CD4-positive, alpha-beta T cell (primary cell): ENCODE measurements at regions not wholly inside any gene's neighbourhood (a gene's known extent, or its start where the extent isn't known, plus 50 kb on each side); places are given as distances from the start of the nearest gene placed in this dataset.

ENCODE experiments used
- ATAC-seq: fragments of 200-7000 bp; cut with Tn5 transposase; one replicate; pipeline ENCODE4 v1.10.0; 2022; ENCODE audit warnings: mild to moderate bottlenecking; ENCODE audit not compliant: poor library complexity
- CTCF ChIA-PET: fragments of 350-600 bp; sonication (Branson Sonifier 250); formaldehyde crosslinking; loops from one replicate; lab custom pipeline; 2021; ENCODE audit warnings: antibody characterized with exemption, inconsistent platforms; lab: Charles Lee
- POLR2A ChIA-PET: fragments of 350-600 bp; sonication (Branson Sonifier 250); formaldehyde crosslinking; loops from one replicate; lab custom pipeline; 2021; ENCODE audit warnings: antibody characterized with exemption, inconsistent platforms; lab: Charles Lee
- DNase-seq, 14 experiments: peaks; one replicate each; pipeline ENCODE4 v3.0.0-alpha.2; 2013 to 2020; ENCODE audit warnings: mixed read lengths in 2 of 14
- H3K27ac ChIP-seq, 2 donors: one replicate each; pipeline versions ENCODE4 v1.5.1 to v1.7.0; 2013; ENCODE audit warnings: low read length in 2 of 2, low read depth in 1 of 2, mild to moderate bottlenecking in 1 of 2
- H3K27me3 ChIP-seq, 2 experiments: 1 replicate in 1 of 2; 2 replicates in 1 of 2; pipeline versions ENCODE4 v1.6.1 to v1.7.0; 2013; ENCODE audit warnings: low read length in 2 of 2, control low read depth in 1 of 2, mild to moderate bottlenecking in 1 of 2, moderate library complexity in 1 of 2; ENCODE audit not compliant: insufficient read depth in 2 of 2, control insufficient read depth in 1 of 2
- H3K36me3 ChIP-seq: one replicate; pipeline ENCODE4 v1.6.1; 2013; ENCODE audit warnings: low read length, control low read depth; ENCODE audit not compliant: insufficient read depth
- H3K4me1 ChIP-seq: one replicate; pipeline ENCODE4 v1.6.1; 2013; ENCODE audit warnings: low read length, control low read depth; ENCODE audit not compliant: insufficient read depth
- H3K4me3 ChIP-seq: one replicate; pipeline ENCODE4 v1.5.1; 2013; ENCODE audit warnings: mild to moderate bottlenecking, low read length, moderate library complexity
- H3K9me3 ChIP-seq, 2 experiments: 1 replicate in 1 of 2; 2 replicates in 1 of 2; pipeline versions ENCODE4 v1.6.1 to v1.7.0; 2013; ENCODE audit warnings: low read length in 2 of 2, mild to moderate bottlenecking in 2 of 2, control low read depth in 1 of 2, moderate library complexity in 1 of 2; ENCODE audit not compliant: control insufficient read depth in 1 of 2, insufficient read depth in 1 of 2
- H3K27ac Mint-ChIP-seq: one replicate; pipeline ENCODE4 v1.8.0; 2020; ENCODE audit warnings: mixed read lengths
- H3K27me3 Mint-ChIP-seq: one replicate; pipeline ENCODE4 v1.8.0; 2021; ENCODE audit warnings: mixed read lengths
- H3K36me3 Mint-ChIP-seq: one replicate; pipeline ENCODE4 v1.8.0; 2021; ENCODE audit warnings: low read depth, mixed read lengths
- H3K4me1 Mint-ChIP-seq: one replicate; pipeline ENCODE4 v1.8.0; 2021; ENCODE audit warnings: low read depth, mixed read lengths
- H3K4me3 Mint-ChIP-seq: one replicate; pipeline ENCODE4 v1.8.0; 2020; ENCODE audit warnings: mild to moderate bottlenecking, mixed read lengths
- H3K9me3 Mint-ChIP-seq: one replicate; pipeline ENCODE4 v1.8.0; 2020; ENCODE audit warnings: mixed read lengths
- CTCF ChIP-seq: fragments of 200-600 bp; IDR thresholded peaks from one replicate; pipeline ENCODE4 v1.8.0; 2022; ENCODE audit warnings: antibody characterized with exemption, mild to moderate bottlenecking
- intact Hi-C, 2 experiments: fragments of 100-400 bp; cut with DNase I in 1 of 2; cut with micrococcal nuclease in 1 of 2; formaldehyde crosslinking; loops; one replicate each; pipeline versions ENCODE4 v1.15.1 to v1.9.0; 2023 to 2025; cut with DNase I, micrococcal nuclease

GRCh38 chr5:17785774-17786173 lies 151.5 kb downstream of the TAF11L14 start:
- no peaks in the 10 kb centered on the region for H3K36me3 ChIP-seq
- no peak overlapping the region for H3K4me3 Mint-ChIP-seq
- no peaks in the 10 kb centered on the region for H3K4me1 ChIP-seq
- CTCF ChIA-PET = no interaction called here
- no peak overlapping the region for H3K27ac ChIP-seq
- H3K9me3 ChIP-seq = peaks cover 0 to 4% of the 10 kb centered on the region in 2 experiments
- ATAC-seq = no peak
- intact Hi-C loops = no loop called here
- no peak overlapping the region for H3K4me3 ChIP-seq
- DNase-seq = no peak
- H3K36me3 Mint-ChIP-seq = no peaks in the 10 kb centered on the region
- POLR2A ChIA-PET = no interaction called here
- H3K9me3 Mint-ChIP-seq = peaks cover 19% of the 10 kb centered on the region
- no peaks in the 10 kb centered on the region for H3K4me1 Mint-ChIP-seq
- H3K27me3 Mint-ChIP-seq = no peaks in the 10 kb centered on the region
- no peaks in the 10 kb centered on the region for H3K27me3 ChIP-seq
- no peak for TF ChIP-seq CTCF
- no peak overlapping the region for H3K27ac Mint-ChIP-seq

GRCh38 chr5:17788351-17788750 lies 154.1 kb downstream of the TAF11L14 start:
- Histone ChIP-seq H3K9me3 (peaks cover 0 to 4% of the 10 kb centered on the region in 2 experiments), H3K27me3 (no peaks in the 10 kb centered on the region), H3K4me3 (no peak overlapping the region), H3K27ac (no peak overlapping the region), H3K36me3 (no peaks in the 10 kb centered on the region), H3K4me1 (no peaks in the 10 kb centered on the region)
- ATAC-seq (no peak), DNase-seq (no peak)
- Mint-ChIP-seq H3K36me3 (no peaks in the 10 kb centered on the region), H3K9me3 (peaks cover 19% of the 10 kb centered on the region), H3K4me3 (no peak overlapping the region), H3K27me3 (no peaks in the 10 kb centered on the region), H3K27ac (no peak overlapping the region), H3K4me1 (no peaks in the 10 kb centered on the region)
- no peak for TF ChIP-seq CTCF
- intact Hi-C loops = no loop called here
- ChIA-PET POLR2A (no interaction called here), CTCF (no interaction called here)

GRCh38 chr5:17794201-17794600 lies 159.9 kb downstream of the TAF11L14 start:
- H3K9me3 Mint-ChIP-seq = peaks cover 23% of the 10 kb centered on the region
- CTCF ChIA-PET = no interaction called here
- no peak overlapping the region for H3K27ac Mint-ChIP-seq
- Histone ChIP-seq H3K36me3 (no peaks in the 10 kb centered on the region), H3K27ac (no peak overlapping the region), H3K9me3 (peaks cover 2 to 4% of the 10 kb centered on the region in 2 experiments), H3K4me1 (no peaks in the 10 kb centered on the region), H3K27me3 (no peaks in the 10 kb centered on the region), H3K4me3 (no peak overlapping the region)
- H3K4me1 Mint-ChIP-seq = no peaks in the 10 kb centered on the region
- POLR2A ChIA-PET = no interaction called here
- no peaks in the 10 kb centered on the region for H3K27me3 Mint-ChIP-seq
- DNase-seq (no peak), ATAC-seq (no peak)
- no peak overlapping the region for H3K4me3 Mint-ChIP-seq
- intact Hi-C loops = no loop called here
- no peaks in the 10 kb centered on the region for H3K36me3 Mint-ChIP-seq
- no peak for TF ChIP-seq CTCF
